Smooth muscle cell (in vitro differentiated cells): ENCODE measurements at regions not wholly inside any gene's neighbourhood (a gene's known extent, or its start where the extent isn't known, plus 50 kb on each side); places are given as distances from the start of the nearest gene placed in this dataset.

Experiments
- DNase-seq: peaks from one replicate; lab custom pipeline; 2025; ENCODE audit not compliant: unreplicated experiment; lab: John Stamatoyannopoulos, UW
- H2AFZ ChIP-seq: fragments of 200-600 bp; sonication (generic); 2 replicates; pipeline ENCODE4 v1.6.0; 2016; ENCODE audit warnings: antibody characterized with exemption, low read depth, mild to moderate bottlenecking
- H3F3A ChIP-seq: fragments of 200-600 bp; sonication (generic); 2 replicates; pipeline ENCODE4 v1.6.0; 2017; ENCODE audit warnings: antibody characterized with exemption, low read depth
- H3K27ac ChIP-seq: fragments of 200-600 bp; sonication (generic); 2 replicates; pipeline ENCODE4 v1.5.1; 2016; ENCODE audit warnings: low read depth, mild to moderate bottlenecking
- H3K27me3 ChIP-seq: fragments of 200-600 bp; sonication (generic); 2 replicates; pipeline ENCODE4 v1.6.1; 2016; ENCODE audit warnings: low read depth, mild to moderate bottlenecking
- H3K36me3 ChIP-seq: fragments of 200-600 bp; sonication (generic); 2 replicates; pipeline ENCODE4 v1.5.1; 2016; ENCODE audit warnings: low read depth
- H3K4me1 ChIP-seq: fragments of 200-600 bp; sonication (generic); 2 replicates; pipeline ENCODE4 v1.5.1; 2016; ENCODE audit warnings: low read depth
- H3K4me2 ChIP-seq: fragments of 200-600 bp; sonication (generic); 2 replicates; pipeline ENCODE4 v1.6.0; 2016; ENCODE audit warnings: mild to moderate bottlenecking
- H3K4me3 ChIP-seq: fragments of 200-600 bp; sonication (generic); 2 replicates; pipeline ENCODE4 v1.5.1; 2016; ENCODE audit warnings: mild to moderate bottlenecking
- H3K79me2 ChIP-seq: fragments of 200-600 bp; sonication (generic); 2 replicates; pipeline ENCODE4 v1.6.0; 2016; ENCODE audit warnings: low read depth, mild to moderate bottlenecking
- H3K9ac ChIP-seq: fragments of 200-600 bp; sonication (generic); 2 replicates; pipeline ENCODE4 v1.6.0; 2016; ENCODE audit warnings: low read depth
- H3K9me3 ChIP-seq: fragments of 200-600 bp; sonication (generic); replicated peaks from 2 replicates; pipeline ENCODE4 v1.5.1; 2016; ENCODE audit warnings: low read depth
- H4K20me1 ChIP-seq: fragments of 200-600 bp; sonication (generic); 2 replicates; pipeline ENCODE4 v1.6.0; 2016; ENCODE audit warnings: low read depth
- WGBS: methylation state at CpG from one replicate; pipeline ENCODE4 v1.1.7; 2016; ENCODE audit warnings: low lambda C conversion rate; 5-methylcytosine and 5-hydroxymethylcytosine counted together
- TF ChIP-seq, protein P1 (sequence below): fragments of 200-600 bp; sonication (generic); IDR thresholded peaks from 2 replicates; pipeline ENCODE4 v1.5.1; 2017; ENCODE audit warnings: borderline replicate concordance, mild to moderate bottlenecking, antibody characterized with exemption; ENCODE audit not compliant: insufficient read depth, poor library complexity, severe bottlenecking

- TF ChIP-seq, protein P1, sequence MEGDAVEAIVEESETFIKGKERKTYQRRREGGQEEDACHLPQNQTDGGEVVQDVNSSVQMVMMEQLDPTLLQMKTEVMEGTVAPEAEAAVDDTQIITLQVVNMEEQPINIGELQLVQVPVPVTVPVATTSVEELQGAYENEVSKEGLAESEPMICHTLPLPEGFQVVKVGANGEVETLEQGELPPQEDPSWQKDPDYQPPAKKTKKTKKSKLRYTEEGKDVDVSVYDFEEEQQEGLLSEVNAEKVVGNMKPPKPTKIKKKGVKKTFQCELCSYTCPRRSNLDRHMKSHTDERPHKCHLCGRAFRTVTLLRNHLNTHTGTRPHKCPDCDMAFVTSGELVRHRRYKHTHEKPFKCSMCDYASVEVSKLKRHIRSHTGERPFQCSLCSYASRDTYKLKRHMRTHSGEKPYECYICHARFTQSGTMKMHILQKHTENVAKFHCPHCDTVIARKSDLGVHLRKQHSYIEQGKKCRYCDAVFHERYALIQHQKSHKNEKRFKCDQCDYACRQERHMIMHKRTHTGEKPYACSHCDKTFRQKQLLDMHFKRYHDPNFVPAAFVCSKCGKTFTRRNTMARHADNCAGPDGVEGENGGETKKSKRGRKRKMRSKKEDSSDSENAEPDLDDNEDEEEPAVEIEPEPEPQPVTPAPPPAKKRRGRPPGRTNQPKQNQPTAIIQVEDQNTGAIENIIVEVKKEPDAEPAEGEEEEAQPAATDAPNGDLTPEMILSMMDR = no peak
- Histone ChIP-seq H3K27me3 (no peaks in the 10 kb centered on the region), H3K36me3 (no peaks in the 10 kb centered on the region), H4K20me1 (no peaks in the 10 kb centered on the region), H3K27ac (no peak overlapping the region), H3K4me1 (no peaks in the 10 kb centered on the region), H3K9ac (no peak overlapping the region), H3K9me3 (no peaks in the 10 kb centered on the region), H3F3A (no peaks in the 10 kb centered on the region), H3K4me3 (no peak overlapping the region), H3K4me2 (no peak overlapping the region), H2AFZ (no peak overlapping the region), H3K79me2 (no peaks in the 10 kb centered on the region)
- DNase-seq = no peak
- WGBS = 94% methylated on average over 1 of the region's 1 CpG
Measured at GRCh38 chr20:7723284-7723683, 217.0 kb downstream of the HAO1 start.

DNA sequence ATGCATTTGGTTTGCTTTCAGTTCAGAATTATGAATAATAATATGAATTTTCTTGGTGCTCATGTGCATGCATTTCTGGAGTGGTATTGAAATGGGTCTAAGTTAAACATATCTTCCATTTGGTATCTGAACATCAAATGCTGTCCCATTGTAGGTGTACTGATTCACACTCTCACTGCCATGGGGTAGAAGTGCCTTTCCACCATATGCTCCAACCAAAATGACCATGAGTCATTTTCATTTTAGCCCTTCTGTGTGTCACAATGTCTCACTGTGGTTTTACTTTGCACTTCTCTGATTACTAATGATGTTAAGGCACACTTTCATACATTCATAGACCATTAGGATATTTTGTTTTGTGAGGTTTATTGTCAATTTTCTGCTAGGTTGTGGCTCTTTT, 211.9 kb downstream of the HAO1 start:
- H3K79me2 ChIP-seq = no peaks in the 10 kb centered on the region
- no peak overlapping the region for H3K9ac ChIP-seq
- H3K4me1 ChIP-seq = no peaks in the 10 kb centered on the region
- H4K20me1 ChIP-seq = no peaks in the 10 kb centered on the region
- no peak overlapping the region for H2AFZ ChIP-seq
- no peak overlapping the region for H3K4me2 ChIP-seq
- TF ChIP-seq, protein P1 = no peak
- no peak for DNase-seq
- H3K4me3 ChIP-seq = no peak overlapping the region
- no peaks in the 10 kb centered on the region for H3K27me3 ChIP-seq
- H3K36me3 ChIP-seq = no peaks in the 10 kb centered on the region
- H3K9me3 ChIP-seq = no peaks in the 10 kb centered on the region
- H3F3A ChIP-seq = no peaks in the 10 kb centered on the region
- H3K27ac ChIP-seq = no peak overlapping the region

DNA sequence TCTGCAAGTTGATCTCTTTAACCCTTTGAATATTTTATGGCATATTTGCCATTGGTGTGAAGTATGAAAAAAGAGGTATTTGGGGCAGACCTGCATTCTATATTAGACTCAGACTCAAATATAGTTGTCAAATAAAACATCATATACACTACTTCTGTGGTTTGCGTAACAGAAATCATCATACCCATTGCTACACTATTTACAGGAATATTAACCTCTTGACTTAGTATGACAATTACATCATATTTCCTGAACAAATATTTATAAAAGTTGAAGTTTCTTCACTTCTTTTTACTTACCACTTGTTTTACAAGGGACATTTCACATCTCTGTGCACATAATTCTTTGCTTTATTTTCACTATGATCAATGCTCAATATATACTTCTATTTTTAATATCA, 206.0 kb downstream of the HAO1 start:
- H3K4me2 ChIP-seq = no peak overlapping the region
- H3K4me3 ChIP-seq = no peak overlapping the region
- H3K36me3 ChIP-seq = no peaks in the 10 kb centered on the region
- H3F3A ChIP-seq = no peaks in the 10 kb centered on the region
- 97% methylated on average over 1 of the region's 1 CpG for WGBS
- no peaks in the 10 kb centered on the region for H3K79me2 ChIP-seq
- H3K9ac ChIP-seq = no peak overlapping the region
- DNase-seq = no peak
- no peaks in the 10 kb centered on the region for H3K9me3 ChIP-seq
- H3K27ac ChIP-seq = no peak overlapping the region
- H3K27me3 ChIP-seq = no peaks in the 10 kb centered on the region
- TF ChIP-seq, protein P1 = no peak
- H4K20me1 ChIP-seq = no peaks in the 10 kb centered on the region
- H3K4me1 ChIP-seq = no peaks in the 10 kb centered on the region
- H2AFZ ChIP-seq = no peak overlapping the region

- Histone ChIP-seq H3K36me3 (no peaks in the 10 kb centered on the region), H2AFZ (no peak overlapping the region), H3K79me2 (no peaks in the 10 kb centered on the region), H3K27ac (no peak overlapping the region), H3K9me3 (no peaks in the 10 kb centered on the region), H3K4me1 (no peaks in the 10 kb centered on the region), H3K4me3 (no peak overlapping the region), H4K20me1 (no peaks in the 10 kb centered on the region), H3K9ac (no peak overlapping the region), H3K4me2 (no peak overlapping the region), H3K27me3 (no peaks in the 10 kb centered on the region), H3F3A (no peaks in the 10 kb centered on the region)
- 58% methylated on average over 1 of the region's 1 CpG for WGBS
- no peak for DNase-seq
- TF ChIP-seq, protein P1 = no peak
Measured at GRCh38 chr20:7736336-7736735, 203.9 kb downstream of the HAO1 start.
